Pons (tissue), 1 donor: ENCODE measurements at regions not wholly inside any gene's neighbourhood (a gene's known extent, or its start where the extent isn't known, plus 50 kb on each side); places are given as distances from the start of the nearest gene placed in this dataset.

Experiments used
- DNase-seq: peaks from one replicate; pipeline ENCODE4 v3.0.0-alpha.2; 2016; ENCODE audit warnings: low spot score

GRCh38 chr13:47064381-47064780 is 167.5 kb upstream of the HTR2A start:
- DNase-seq: no peak

DNA sequence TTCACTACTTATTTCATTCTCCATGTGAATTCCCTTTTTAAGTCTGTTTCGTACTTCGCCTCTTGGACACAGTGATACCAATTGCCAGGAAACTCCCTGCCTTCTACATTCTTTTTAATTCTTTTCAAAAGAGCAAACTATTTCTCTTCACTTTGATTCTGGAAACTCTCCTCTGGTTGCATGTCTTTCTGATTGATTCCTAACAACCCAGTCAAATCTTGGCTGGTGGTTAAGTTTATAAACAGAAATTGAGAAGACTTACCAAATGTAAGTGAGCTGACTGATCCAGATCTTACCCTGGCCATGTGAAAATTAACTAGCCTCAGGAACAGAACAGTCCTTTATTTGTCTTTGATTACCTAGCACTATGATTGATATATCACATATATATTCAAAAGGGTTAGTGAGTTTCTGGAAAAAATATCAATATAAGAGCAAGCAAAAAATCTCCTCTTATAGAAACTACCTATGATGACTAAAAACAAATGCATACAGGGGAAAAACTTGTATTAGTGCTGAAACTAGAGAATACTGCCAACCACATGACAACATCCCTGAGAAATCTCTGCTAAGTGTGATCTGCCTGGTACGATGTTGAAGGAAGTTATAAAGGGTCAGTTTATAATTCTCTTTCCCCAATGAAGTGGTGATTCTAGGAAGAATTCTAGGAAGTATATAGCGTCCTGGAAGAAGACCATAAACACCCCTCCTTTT is 152.6 kb upstream of the HTR2A start:
- no peak for DNase-seq

DNA sequence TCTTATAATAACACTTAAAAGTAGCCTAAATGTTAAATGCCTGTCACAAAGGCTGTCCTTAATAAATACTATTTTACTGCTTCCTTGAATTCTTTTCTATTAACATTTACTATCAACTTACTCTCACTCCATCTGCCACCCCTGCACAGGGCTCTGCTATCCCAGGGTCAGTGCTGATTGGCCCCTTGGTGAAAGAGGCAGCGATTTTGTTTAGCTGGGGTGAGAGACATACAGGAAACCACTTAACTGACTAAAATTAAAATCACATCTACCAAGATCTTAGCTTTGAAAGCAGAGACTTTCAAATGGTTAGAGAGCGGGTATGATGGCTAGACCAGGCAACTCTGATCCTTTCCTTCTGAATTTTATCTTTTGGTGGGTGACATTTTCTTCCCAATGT is 149.9 kb upstream of the HTR2A start:
- no peak for DNase-seq

DNA sequence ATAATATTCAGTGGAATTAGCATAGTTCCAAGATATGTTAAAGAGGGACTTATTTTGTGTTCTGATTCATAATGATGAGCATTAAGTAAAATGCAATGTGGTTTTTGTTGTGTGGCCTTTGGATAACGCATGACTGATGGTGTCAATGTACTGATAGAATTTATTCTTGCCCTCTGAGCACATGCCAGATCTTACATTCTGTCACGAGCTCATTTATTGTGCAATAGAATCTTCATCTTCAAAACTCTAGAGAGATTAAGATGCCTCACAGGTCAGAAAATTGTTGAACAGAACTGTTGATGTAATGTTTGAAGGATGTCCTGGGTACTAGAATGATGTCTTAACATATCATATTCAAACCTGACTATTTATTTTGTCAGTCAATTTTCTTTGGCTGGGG is 148.0 kb upstream of the HTR2A start:
- no peak for DNase-seq

- DNase-seq: no peak
Observed at GRCh38 chr13:47039106-47039505, 142.3 kb upstream of the HTR2A start.

GRCh38 chr13:47038188-47038587 is 141.3 kb upstream of the HTR2A start:
- no peak for DNase-seq

DNA sequence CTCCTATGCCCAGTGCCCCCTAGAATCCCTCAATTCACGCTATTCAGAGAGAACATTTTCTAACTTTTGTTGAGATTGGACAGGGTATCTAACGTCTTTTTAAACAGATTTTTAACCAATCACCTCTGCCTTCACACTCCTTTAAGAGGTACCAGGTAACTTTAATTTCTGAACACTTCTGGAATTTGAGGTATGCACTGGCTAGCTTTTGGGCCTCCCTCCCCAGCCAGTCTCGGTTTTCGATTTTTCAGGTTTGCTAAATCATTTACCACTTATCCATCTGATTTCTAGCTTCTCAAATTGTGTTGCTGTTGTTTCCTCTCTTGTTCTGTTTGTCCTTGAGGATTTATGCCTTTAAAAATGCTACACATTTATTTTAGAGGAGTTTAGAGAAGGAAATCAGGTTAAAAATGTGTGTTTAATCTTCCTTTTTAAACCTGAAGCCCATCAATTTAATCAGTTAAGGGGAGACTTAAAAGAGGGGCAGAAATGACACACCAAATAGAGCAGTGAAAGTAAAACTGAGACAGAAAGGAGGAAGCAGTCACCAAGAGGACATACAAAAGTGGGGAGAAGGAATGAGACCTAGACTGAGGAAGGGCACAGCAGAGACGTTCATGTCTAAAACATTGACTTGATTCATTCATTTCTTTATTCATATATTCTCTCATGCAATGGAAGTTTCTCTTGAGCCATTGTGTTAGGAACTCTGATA is 139.6 kb upstream of the HTR2A start:
- peak; percentile 37 for DNase-seq

DNA sequence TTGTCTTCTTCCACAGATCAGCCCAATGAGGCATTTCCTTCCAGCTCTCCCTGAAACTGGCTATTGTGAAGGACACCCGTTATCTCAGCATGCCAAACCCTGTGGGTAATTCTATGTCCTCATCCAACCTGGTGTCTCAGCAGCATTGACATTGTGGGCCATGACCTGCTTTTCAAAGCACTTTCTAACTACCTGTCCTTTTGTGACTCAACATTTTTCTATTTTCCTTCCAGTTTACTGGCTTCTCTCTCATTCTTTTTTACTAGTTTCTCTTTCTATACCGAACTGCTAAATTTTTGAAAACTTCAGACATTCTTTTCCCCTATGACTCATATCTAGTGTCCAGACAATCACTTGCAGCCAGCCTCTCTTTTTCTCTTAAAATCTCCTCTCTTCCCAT is 136.4 kb upstream of the HTR2A start:
- no peak for DNase-seq

- DNase-seq: no peak
Observed at GRCh38 chr13:47027780-47028437, 131.1 kb upstream of the HTR2A start.

DNA sequence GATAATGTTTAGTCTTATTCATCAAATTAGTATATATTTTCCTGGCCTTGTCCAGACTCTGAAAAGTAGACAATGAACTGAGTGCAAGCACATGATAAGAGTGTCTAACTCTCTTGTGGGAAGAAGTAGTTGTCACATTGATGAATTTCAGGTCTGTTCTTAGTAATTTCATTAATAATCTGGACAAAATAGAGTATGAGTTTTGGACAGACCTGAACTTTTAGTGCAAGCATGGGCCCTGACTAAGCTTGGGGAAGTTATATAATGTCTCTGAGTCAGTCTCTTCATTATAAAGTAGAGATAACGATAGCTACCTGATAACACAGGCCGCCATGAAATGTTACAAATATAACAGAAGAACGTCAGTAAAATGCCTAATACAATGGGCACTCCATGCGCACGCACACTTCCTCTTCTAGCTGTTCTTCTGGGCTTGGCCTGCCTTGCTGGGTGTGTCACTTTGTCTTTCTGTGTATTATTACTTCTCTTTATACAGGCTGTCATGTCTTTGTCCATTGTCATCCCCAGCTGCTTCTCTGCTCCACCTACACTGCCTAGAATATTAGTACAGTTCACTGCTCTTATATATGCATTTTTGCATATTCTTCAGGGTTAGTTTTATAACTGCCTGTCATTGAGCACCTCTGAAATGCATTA is 129.1 kb upstream of the HTR2A start:
- DNase-seq: no peak

DNA sequence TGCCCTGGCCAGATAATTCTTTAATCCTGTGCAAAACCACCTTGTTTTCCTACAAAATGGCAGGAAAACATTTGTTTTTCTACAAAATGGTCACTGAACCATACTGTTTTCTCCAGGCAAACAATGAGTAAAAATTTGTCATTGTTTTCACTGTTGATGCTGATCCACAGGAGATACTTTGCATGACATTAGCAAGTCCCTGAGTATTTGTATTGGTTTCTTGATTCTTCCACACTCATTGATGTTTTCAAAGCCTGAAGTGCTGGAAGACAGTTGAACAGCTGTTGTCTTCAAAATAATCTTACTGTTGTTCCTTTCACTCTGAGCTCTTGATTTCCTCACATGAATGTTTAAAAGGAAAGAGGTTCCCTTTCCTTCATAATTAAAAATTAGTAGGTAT is 123.1 kb upstream of the HTR2A start:
- DNase-seq: no peak

DNA sequence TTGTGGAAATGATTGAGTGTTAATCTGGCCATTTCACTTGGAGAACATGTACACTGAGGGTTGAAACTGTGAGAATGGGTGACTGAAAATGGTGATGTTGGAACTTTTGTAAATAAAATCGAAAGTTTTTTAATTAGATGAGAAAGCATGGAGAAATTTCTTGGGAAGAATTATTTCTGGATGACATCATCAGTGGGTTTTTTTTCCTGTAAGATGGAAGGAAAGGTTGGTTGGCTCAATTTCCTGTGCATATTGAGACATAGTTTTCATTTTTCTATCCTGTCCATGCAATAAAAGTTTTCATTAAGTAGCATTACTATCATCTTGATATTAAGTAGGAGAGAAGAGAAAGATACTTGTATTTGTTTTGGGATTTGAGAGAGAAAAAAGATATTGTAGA is 120.6 kb upstream of the HTR2A start:
- DNase-seq: no peak

- DNase-seq: no peak
Observed at GRCh38 chr13:47008318-47008717, 111.5 kb upstream of the HTR2A start.

GRCh38 chr13:47005756-47006414 is 109.0 kb upstream of the HTR2A start:
- no peak for DNase-seq

GRCh38 chr13:47004540-47004939 is 107.7 kb upstream of the HTR2A start:
- DNase-seq: no peak

GRCh38 chr13:47004027-47004426 is 107.2 kb upstream of the HTR2A start:
- no peak for DNase-seq

- no peak for DNase-seq
Observed at GRCh38 chr13:47000165-47000564, 103.3 kb upstream of the HTR2A start.

- no peak for DNase-seq
Observed at GRCh38 chr13:46996316-46997030, 99.6 kb upstream of the HTR2A start.

DNA sequence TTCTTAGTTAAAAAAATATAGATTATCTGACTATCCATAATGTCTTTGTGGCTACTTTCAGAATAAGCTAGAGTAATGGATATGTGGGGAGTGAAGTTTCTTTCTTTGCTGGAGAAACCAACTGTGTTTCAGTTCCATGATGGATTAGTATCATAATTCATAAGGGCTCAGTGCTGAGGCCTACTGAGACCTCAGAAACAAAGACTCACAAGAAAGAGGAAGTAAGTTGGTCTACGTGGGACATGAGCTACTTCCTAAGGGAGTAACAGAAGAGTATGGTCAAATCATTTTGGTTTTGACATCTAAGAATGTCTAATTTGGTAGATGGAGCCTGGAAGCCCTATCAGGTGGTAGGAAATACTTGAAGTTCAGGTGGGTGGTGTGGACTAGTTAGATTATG is 99.0 kb upstream of the HTR2A start:
- DNase-seq: no peak

GRCh38 chr13:46994492-46994891 is 97.6 kb upstream of the HTR2A start:
- no peak for DNase-seq

DNA sequence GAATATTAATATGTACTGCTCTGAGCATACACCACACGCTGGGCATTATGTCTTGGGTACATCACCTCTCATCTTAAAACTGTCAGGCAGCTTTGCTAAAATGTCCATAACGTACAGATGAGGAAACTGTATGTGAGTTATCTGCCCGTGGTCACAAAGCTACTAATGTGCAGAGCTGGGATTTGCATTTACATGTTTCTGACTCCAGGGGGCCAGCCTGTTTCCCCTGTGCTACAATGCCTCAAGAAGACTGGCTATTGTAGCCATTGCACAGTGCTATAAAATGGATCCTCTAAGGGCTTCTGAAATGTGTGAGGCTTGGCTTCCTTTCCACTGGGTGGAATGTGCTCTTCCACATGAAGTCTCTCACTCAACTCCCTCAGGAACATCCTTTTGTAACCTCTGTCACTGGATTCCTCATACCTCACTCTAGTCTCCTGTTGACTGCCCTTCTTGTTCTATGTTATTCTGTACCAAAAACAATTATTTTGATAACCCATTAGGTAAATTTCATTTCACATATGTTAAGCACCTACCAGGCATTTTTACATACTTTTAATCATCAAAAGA is 95.6 kb upstream of the HTR2A start:
- DNase-seq: no peak
